Mucosa of descending colon (tissue), 3 donors: ENCODE measurements at regions not wholly inside any gene's neighbourhood (a gene's known extent, or its start where the extent isn't known, plus 50 kb on each side); places are given as distances from the start of the nearest gene placed in this dataset.

ENCODE experiments used
- ATAC-seq: fragments of 200-7000 bp; cut with Tn5 transposase; one replicate; pipeline ENCODE4 v1.9.1; 2020; ENCODE audit warnings: mild to moderate bottlenecking, moderate library complexity
- DNase-seq, 3 donors: peaks; one replicate each; pipeline ENCODE4 v3.0.0-alpha.2; 2020
- H3K36me3 ChIP-seq: fragments of 200-600 bp; one replicate; pipeline ENCODE4 v1.8.0; 2021; ENCODE audit warnings: low read depth, mild to moderate bottlenecking
- H3K4me1 ChIP-seq: fragments of 200-600 bp; one replicate; pipeline ENCODE4 v1.8.0; 2021; ENCODE audit warnings: low read depth, mild to moderate bottlenecking
- H3K4me3 ChIP-seq: fragments of 200-600 bp; one replicate; pipeline ENCODE4 v1.8.0; 2021; ENCODE audit warnings: mild to moderate bottlenecking
- H3K9me3 ChIP-seq: fragments of 200-600 bp; one replicate; pipeline ENCODE4 v1.8.0; 2021; ENCODE audit warnings: mild to moderate bottlenecking
- CTCF ChIP-seq: fragments of 200-600 bp; IDR thresholded peaks from one replicate; pipeline ENCODE4 v1.8.0; 2022; ENCODE audit warnings: antibody characterized with exemption, mild to moderate bottlenecking
- intact Hi-C, 2 donors: fragments of 100-400 bp; cut with DNase I in 1 of 2; cut with micrococcal nuclease in 1 of 2; formaldehyde crosslinking; loops; one replicate each; pipeline versions ENCODE4 v1.11.0 to v1.11.1; 2022; cut with DNase I, micrococcal nuclease
- donor health status: DM: no; HTN: no; CAD: no; lungs with moderate emphysema.
- donor health status: DM: no; HTN: no; CAD: no.
- donor health status: DM: no; HTN: yes; CAD: no.

GRCh38 chr4:24643774-24644520 is 59.6 kb upstream of the DHX15 start:
- peak; percentile 20 for ATAC-seq
- Histone ChIP-seq H3K9me3 (no peaks in the 10 kb centered on the region), H3K36me3 (no peaks in the 10 kb centered on the region), H3K4me1 (peaks cover 34% of the 10 kb centered on the region), H3K4me3 (no peak overlapping the region)
- no peak for DNase-seq
- intact Hi-C loops: no loop called here
- no peak for TF ChIP-seq CTCF

- intact Hi-C loops: no loop called here
- Histone ChIP-seq H3K9me3 (no peaks in the 10 kb centered on the region), H3K4me1 (peaks cover 34% of the 10 kb centered on the region), H3K36me3 (no peaks in the 10 kb centered on the region), H3K4me3 (no peak overlapping the region)
- no peak for ATAC-seq
- no peak for DNase-seq
- no peak for TF ChIP-seq CTCF
Measured at GRCh38 chr4:24644983-24645764, 60.8 kb upstream of the DHX15 start.

GRCh38 chr4:24645765-24646550 is 61.6 kb upstream of the DHX15 start:
- intact Hi-C loops: no loop called here
- no peak overlapping the region for H3K4me3 ChIP-seq
- TF ChIP-seq CTCF: no peak
- DNase-seq: no peak
- no peaks in the 10 kb centered on the region for H3K36me3 ChIP-seq
- H3K4me1 ChIP-seq: peaks cover 29% of the 10 kb centered on the region
- peak; percentile 31 for ATAC-seq
- H3K9me3 ChIP-seq: no peaks in the 10 kb centered on the region

- peak; percentile 15 for ATAC-seq
Measured at GRCh38 chr4:24646798-24647460, 62.6 kb upstream of the DHX15 start.

More at GRCh38 chr4:24646798-24647460, 62.6 kb upstream of the DHX15 start:
- no peaks in the 10 kb centered on the region for H3K9me3 ChIP-seq
- peaks cover 27% of the 10 kb centered on the region for H3K4me1 ChIP-seq
- H3K4me3 ChIP-seq: no peak overlapping the region
- DNase-seq: no peak
- no peak for TF ChIP-seq CTCF
- intact Hi-C loops: no loop called here
- no peaks in the 10 kb centered on the region for H3K36me3 ChIP-seq
